ENCODE measurements at regions not wholly inside any gene's neighbourhood (a gene's known extent, or its start where the extent isn't known, plus 50 kb on each side); places are given as distances from the start of the nearest gene placed in this dataset.
"Not testable (repeated sequence)": the region's sequence is repeated elsewhere in the genome, so short reads cannot be mapped to it uniquely, and the experiment has no call there.

- H3K9me3 ChIP-seq, result no peaks in the 10 kb centered on the region
- H3K36me3 ChIP-seq, result no peaks in the 10 kb centered on the region
- no peak for ATAC-seq (ENCODE audit: insufficient number of reproducible peaks, low FRiP score, low read depth)
- H3K27ac ChIP-seq, result no peak overlapping the region
- TF ChIP-seq CTCF (IDR thresholded peaks at IDR 0.05), result no peak
- H3K4me1 ChIP-seq (ENCODE audit: control insufficient read depth in 1 of 2, low read depth in 2 of 2), result no peaks in the 10 kb centered on the region
- H3K4me3 ChIP-seq, result no peak overlapping the region
- no peaks in the 10 kb centered on the region for H3K27me3 ChIP-seq (replicated peaks; ENCODE audit: insufficient read depth)
- no peak for DNase-seq (ENCODE audit: low spot score)
These were observed 698.1 kb upstream of the SETBP1 start for GRCh38 chr18:43982582-43982981.

GRCh38 chr18:43987061-43987460 is 693.6 kb upstream of the SETBP1 start:
- H3K9me3 ChIP-seq; DNase-seq (ENCODE audit: low spot score); H3K4me3 ChIP-seq; H3K36me3 ChIP-seq; H3K27ac ChIP-seq; H3K27me3 ChIP-seq (replicated peaks; ENCODE audit: insufficient read depth); H3K4me1 ChIP-seq (ENCODE audit: control insufficient read depth in 1 of 2, low read depth in 2 of 2); ATAC-seq (ENCODE audit: insufficient number of reproducible peaks, low FRiP score, low read depth): not testable (repeated sequence)

GRCh38 chr18:43992741-43993140 is 687.9 kb upstream of the SETBP1 start:
- no peak overlapping the region for H3K4me3 ChIP-seq
- DNase-seq (ENCODE audit: low spot score) (no peak), ATAC-seq (ENCODE audit: insufficient number of reproducible peaks, low FRiP score, low read depth) (no peak)
- no peaks in the 10 kb centered on the region for H3K27me3 ChIP-seq (replicated peaks; ENCODE audit: insufficient read depth)
- H3K4me1 ChIP-seq (ENCODE audit: control insufficient read depth in 1 of 2, low read depth in 2 of 2), result no peaks in the 10 kb centered on the region
- H3K27ac ChIP-seq, result no peak overlapping the region
- H3K36me3 ChIP-seq, result no peaks in the 10 kb centered on the region
- TF ChIP-seq CTCF (IDR thresholded peaks at IDR 0.05), result no peak
- no peaks in the 10 kb centered on the region for H3K9me3 ChIP-seq

- Histone ChIP-seq H3K4me3 (no peak overlapping the region), H3K36me3 (no peaks in the 10 kb centered on the region), H3K9me3 (no peaks in the 10 kb centered on the region), H3K4me1 (ENCODE audit: control insufficient read depth in 1 of 2, low read depth in 2 of 2) (no peaks in the 10 kb centered on the region), H3K27ac (no peak overlapping the region), H3K27me3 (replicated peaks; ENCODE audit: insufficient read depth) (no peaks in the 10 kb centered on the region)
- DNase-seq (ENCODE audit: low spot score), result no peak
- no peak for ATAC-seq (ENCODE audit: insufficient number of reproducible peaks, low FRiP score, low read depth)
- TF ChIP-seq CTCF (IDR thresholded peaks at IDR 0.05), result no peak
These were observed 686.3 kb upstream of the SETBP1 start for GRCh38 chr18:43994381-43994780.

GRCh38 chr18:44013871-44014270 is 666.8 kb upstream of the SETBP1 start:
- DNase-seq (ENCODE audit: low spot score) (no peak), ATAC-seq (ENCODE audit: insufficient number of reproducible peaks, low FRiP score, low read depth) (no peak)
- Histone ChIP-seq H3K4me3 (no peak overlapping the region), H3K4me1 (ENCODE audit: control insufficient read depth in 1 of 2, low read depth in 2 of 2) (no peaks in the 10 kb centered on the region), H3K27me3 (replicated peaks; ENCODE audit: insufficient read depth) (no peaks in the 10 kb centered on the region), H3K27ac (no peak overlapping the region), H3K36me3 (no peaks in the 10 kb centered on the region), H3K9me3 (no peaks in the 10 kb centered on the region)
- no peak for TF ChIP-seq CTCF (IDR thresholded peaks at IDR 0.05)

GRCh38 chr18:44025421-44025820 is 655.3 kb upstream of the SETBP1 start:
- no peaks in the 10 kb centered on the region for H3K36me3 ChIP-seq
- H3K27ac ChIP-seq, result no peak overlapping the region
- H3K4me1 ChIP-seq (ENCODE audit: control insufficient read depth in 1 of 2, low read depth in 2 of 2), result no peaks in the 10 kb centered on the region
- ATAC-seq (ENCODE audit: insufficient number of reproducible peaks, low FRiP score, low read depth) (no peak), DNase-seq (ENCODE audit: low spot score) (no peak)
- no peak for TF ChIP-seq CTCF (IDR thresholded peaks at IDR 0.05)
- H3K27me3 ChIP-seq (replicated peaks; ENCODE audit: insufficient read depth), result no peaks in the 10 kb centered on the region
- H3K4me3 ChIP-seq, result no peak overlapping the region
- no peaks in the 10 kb centered on the region for H3K9me3 ChIP-seq

All from thoracic aorta (tissue), 2 donors.